Stomach (tissue), 4 donors: ENCODE measurements at regions not wholly inside any gene's neighbourhood (a gene's known extent, or its start where the extent isn't known, plus 50 kb on each side); places are given as distances from the start of the nearest gene placed in this dataset.

Source experiments
- EP300 ChIP-seq: sonication (generic); formaldehyde crosslinking; IDR thresholded peaks from one replicate; pipeline ENCODE4 v1.6.1; 2017; ENCODE audit warnings: antibody characterized with exemption
- POLR2A ChIP-seq, 4 donors: fragments of 450-650 bp; IDR thresholded peaks; one replicate each; pipeline ENCODE4 v1.6.1; 2016; ENCODE audit warnings: antibody characterized with exemption in 4 of 4, control low read depth in 2 of 4, mild to moderate bottlenecking in 1 of 4, moderate library complexity in 1 of 4
- POLR2AphosphoS5 ChIP-seq, 3 donors: sonication (generic); formaldehyde crosslinking; IDR thresholded peaks; one replicate each; pipeline ENCODE4 v1.6.1; 2016; ENCODE audit warnings: antibody characterized with exemption in 3 of 3
- TF ChIP-seq, protein P1 (sequence below), 7 experiments: fragments of 450-650 bp in 4 of 7; fragments of 200-600 bp in 3 of 7; sonication (generic) in 3 of 7; IDR thresholded peaks; one replicate each; pipeline ENCODE4 v1.5.1; 2016 to 2019; ENCODE audit warnings: antibody characterized with exemption in 7 of 7, control low read depth in 2 of 7, mild to moderate bottlenecking in 1 of 7

DNA sequence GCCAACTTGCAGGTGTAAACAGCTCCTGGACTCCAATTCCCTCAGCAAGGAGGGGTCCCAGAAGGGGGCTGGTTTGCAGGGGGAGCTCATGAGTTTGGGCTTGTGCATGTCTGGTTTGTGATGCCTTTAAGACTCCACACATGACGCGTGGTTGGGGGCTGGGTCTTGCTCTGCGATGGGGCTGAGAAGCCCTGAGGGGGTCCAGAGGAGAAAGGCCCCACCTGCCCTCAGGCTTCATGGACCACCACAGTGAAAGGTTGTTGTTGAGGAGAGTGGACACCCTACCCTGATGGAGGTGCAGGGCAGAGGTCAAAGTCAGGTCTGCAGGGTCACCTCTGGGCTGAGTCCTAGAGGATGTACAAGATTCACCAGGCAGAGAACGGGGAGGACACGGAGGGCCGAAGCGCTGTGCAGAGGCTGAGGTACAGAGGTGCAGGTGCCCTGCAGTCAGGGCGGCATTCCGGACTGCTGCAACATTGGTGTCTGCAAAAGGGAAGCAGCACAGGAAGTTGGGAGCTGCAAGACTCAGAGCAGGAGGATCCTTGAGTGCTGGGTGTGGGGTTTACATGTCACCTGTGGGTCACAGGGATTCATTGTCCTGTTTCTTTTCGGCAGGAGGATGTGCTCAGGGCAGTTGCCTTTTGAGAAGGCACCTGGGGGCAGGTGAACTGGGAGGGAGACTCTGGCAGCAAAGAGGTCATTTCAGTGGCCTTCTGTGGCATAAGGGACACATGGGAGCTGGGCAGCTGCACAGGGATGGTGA lies 399.4 kb downstream of the PTPRU start:
- TF ChIP-seq, protein P1, sequence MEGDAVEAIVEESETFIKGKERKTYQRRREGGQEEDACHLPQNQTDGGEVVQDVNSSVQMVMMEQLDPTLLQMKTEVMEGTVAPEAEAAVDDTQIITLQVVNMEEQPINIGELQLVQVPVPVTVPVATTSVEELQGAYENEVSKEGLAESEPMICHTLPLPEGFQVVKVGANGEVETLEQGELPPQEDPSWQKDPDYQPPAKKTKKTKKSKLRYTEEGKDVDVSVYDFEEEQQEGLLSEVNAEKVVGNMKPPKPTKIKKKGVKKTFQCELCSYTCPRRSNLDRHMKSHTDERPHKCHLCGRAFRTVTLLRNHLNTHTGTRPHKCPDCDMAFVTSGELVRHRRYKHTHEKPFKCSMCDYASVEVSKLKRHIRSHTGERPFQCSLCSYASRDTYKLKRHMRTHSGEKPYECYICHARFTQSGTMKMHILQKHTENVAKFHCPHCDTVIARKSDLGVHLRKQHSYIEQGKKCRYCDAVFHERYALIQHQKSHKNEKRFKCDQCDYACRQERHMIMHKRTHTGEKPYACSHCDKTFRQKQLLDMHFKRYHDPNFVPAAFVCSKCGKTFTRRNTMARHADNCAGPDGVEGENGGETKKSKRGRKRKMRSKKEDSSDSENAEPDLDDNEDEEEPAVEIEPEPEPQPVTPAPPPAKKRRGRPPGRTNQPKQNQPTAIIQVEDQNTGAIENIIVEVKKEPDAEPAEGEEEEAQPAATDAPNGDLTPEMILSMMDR (IDR thresholded peaks at IDR 0.05), result no peak
- TF ChIP-seq POLR2A (IDR thresholded peaks at IDR 0.05) (no peak), POLR2AphosphoS5 (IDR thresholded peaks at IDR 0.05) (no peak), EP300 (no peak)
